GM12892 (cell line): ENCODE measurements at regions not wholly inside any gene's neighbourhood (a gene's known extent, or its start where the extent isn't known, plus 50 kb on each side); places are given as distances from the start of the nearest gene placed in this dataset.

Experiments
- DNase-seq: peaks from one replicate; pipeline ENCODE4 v3.0.0; 2011; ENCODE audit not compliant: insufficient read length
- FAIRE-seq: peaks from 2 replicates; lab custom pipeline; 2011; peaks lifted over from hg19 to GRCh38; lab: Jason Lieb, UNC
- POLR2A ChIP-seq: IDR thresholded peaks from 2 replicates; pipeline ENCODE4 v1.6.1; 2011; ENCODE audit warnings: low read depth, low read length, control low read depth
- POLR2AphosphoS5 ChIP-seq: IDR thresholded peaks from 2 replicates; pipeline ENCODE4 v1.6.1; 2011; ENCODE audit warnings: low read depth, low read length, control low read depth
- TAF1 ChIP-seq: IDR thresholded peaks from 2 replicates; pipeline ENCODE4 v1.6.1; 2011; ENCODE audit warnings: low read depth, mild to moderate bottlenecking, control low read depth, low read length, borderline replicate concordance

DNA sequence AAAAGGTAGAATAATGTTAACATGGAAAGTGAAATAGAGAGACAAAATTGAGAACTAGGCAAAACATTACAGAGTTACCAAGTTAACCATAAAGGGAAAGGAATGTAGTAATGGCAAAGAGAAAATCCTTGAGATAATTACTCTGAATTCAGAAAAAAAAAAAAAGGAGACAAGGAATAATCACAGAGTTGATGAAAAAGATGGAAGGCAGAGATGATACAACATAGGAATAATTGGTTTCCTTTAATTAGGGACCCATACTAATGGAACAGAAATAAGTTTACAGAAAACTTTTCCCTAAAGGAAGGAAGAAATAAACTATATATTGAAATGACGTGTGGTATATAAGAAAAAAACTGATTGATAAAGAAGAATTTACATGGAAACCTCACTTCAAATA, 254.1 kb upstream of the FBXL7 start:
- DNase-seq (no peak), FAIRE-seq (no peak)
- TF ChIP-seq POLR2A, result no peak

GRCh38 chr5:15243301-15244020, 256.5 kb upstream of the FBXL7 start:
- FAIRE-seq (no peak), DNase-seq (no peak)

GRCh38 chr5:15241216-15241821, 258.7 kb upstream of the FBXL7 start:
- DNase-seq, result no peak
- TF ChIP-seq POLR2AphosphoS5 (no peak), TAF1 (no peak), POLR2A (no peak)
- FAIRE-seq, result no peak

More at GRCh38 chr5:15243301-15244020, 256.5 kb upstream of the FBXL7 start:
- TF ChIP-seq POLR2AphosphoS5 (no peak), POLR2A (no peak)

DNA sequence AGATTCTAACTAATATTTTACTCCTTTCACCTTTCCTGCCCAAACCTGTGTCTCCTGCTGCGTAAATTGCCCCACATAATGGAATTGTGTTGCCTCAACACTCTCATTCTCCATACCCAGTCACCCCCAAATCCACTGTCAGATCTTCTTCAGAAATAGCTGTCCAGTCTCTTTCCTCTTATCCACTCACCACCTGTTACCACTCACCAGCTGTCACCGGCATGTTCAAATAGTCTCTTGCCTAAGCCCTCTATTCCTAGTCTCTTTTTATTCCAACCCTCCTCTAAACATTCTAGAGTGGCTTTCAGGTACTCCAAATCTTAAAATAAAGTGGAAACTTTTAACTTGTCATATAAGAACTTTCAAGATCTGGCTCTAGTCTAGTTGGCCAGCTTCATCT, 262.0 kb upstream of the FBXL7 start:
- no peak for TF ChIP-seq POLR2A
- TF ChIP-seq POLR2AphosphoS5, result no peak
- no peak for TF ChIP-seq TAF1
- FAIRE-seq, result no peak
- DNase-seq, result no peak

DNA sequence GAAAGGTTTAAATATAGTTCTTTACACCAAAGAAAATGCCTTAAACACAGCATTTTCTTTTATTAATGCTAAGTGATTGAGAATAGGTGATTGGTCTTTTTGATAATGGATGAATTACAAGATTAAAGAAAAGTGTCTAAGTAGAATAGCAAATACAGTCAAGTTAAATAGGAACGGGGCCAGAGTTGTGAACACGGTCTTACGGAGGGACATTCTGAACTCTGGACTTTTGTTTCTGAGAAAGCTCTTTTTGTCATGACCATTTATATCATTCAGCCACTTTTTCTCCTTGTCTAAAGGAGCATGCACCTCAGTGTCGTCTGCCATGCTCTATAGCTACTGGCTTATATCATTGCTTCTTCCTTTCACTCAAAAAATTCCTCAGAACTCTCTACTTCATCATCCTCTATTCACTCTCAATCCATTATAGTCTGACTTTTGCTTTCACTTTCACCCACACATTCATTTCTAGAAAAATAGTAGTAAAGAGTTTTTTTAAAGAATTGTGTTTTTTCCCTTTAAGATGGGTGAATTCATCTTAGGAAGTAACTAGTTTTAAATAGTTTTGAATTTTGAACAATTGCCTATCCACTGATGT, 263.0 kb upstream of the FBXL7 start:
- no peak for DNase-seq
- TF ChIP-seq POLR2AphosphoS5, result no peak
- TF ChIP-seq TAF1, result no peak
- TF ChIP-seq POLR2A, result no peak
- no peak for FAIRE-seq

DNA sequence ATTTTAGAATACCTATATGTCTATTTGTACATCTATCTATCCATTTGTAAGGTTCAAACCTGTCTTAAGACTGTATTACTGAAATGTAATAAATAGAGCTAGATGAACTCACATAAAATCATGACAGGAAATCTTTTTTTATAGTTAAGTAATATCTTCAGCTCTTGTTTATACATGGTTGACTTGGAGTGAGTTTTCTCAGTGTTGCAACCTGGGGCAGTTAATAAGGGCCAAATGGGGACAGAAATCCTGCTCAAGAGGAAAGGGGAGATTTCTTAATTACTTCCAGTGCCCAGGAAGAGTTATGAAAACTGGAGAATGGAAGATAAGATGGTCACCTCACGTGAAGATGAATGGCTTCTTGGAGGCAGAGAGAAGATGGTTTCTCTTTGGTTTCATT, 265.1 kb upstream of the FBXL7 start:
- no peak for TF ChIP-seq POLR2A
- FAIRE-seq, result no peak
- DNase-seq, result no peak

- TF ChIP-seq TAF1 (no peak), POLR2AphosphoS5 (no peak), POLR2A (no peak)
- no peak for FAIRE-seq
- no peak for DNase-seq
Observed at GRCh38 chr5:15234366-15234765, 265.6 kb upstream of the FBXL7 start.

GRCh38 chr5:15233566-15233965, 266.4 kb upstream of the FBXL7 start:
- FAIRE-seq (no peak), DNase-seq (no peak)
- TF ChIP-seq TAF1 (no peak), POLR2AphosphoS5 (no peak), POLR2A (no peak)

DNA sequence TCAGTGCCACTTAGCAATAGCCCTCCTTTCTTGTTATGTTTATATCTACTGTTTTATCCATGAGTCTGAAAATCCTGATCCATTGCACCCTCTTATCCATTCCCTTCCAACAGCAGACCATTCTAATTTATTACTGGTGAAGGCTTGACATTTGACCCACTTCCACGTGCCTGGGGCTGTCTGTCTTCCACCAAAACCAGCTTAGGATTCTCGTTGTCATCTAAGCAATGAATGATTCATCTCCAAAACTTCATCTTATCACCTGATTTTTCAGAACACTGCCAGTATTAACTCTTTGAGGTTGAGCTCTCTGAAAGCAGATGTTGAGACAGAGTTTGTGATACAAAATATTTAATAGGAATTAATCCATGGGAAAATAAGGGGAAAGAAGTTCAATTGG, 277.8 kb upstream of the FBXL7 start:
- TF ChIP-seq POLR2A (no peak), POLR2AphosphoS5 (no peak), TAF1 (no peak)
- DNase-seq (no peak), FAIRE-seq (no peak)

DNA sequence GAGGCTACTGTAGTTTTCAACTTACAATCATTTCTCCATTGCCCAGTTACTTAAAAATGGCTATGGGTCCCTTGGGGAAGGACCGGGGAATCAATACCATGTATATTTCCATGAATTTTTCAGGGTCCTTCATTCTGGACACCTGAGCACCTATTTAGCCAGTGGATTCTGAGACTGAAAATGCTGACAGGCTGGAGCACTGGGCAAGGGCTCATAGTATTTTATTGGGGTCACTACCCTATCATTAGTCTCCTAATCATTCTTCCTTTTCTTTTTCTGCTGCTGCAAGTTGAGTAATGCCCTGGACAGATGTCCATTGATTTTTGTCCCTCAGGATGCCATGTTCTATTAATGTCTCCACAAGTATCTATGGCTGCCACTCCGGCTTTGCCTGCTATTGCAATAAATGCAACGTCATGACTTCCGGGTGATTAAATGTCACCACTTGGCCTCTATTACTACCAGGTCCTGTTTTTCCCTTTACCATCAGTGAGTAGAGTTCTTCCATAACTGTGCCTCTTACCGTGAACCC, 279.3 kb upstream of the FBXL7 start:
- no peak for FAIRE-seq
- no peak for TF ChIP-seq POLR2AphosphoS5
- no peak for TF ChIP-seq POLR2A
- TF ChIP-seq TAF1, result no peak
- no peak for DNase-seq

DNA sequence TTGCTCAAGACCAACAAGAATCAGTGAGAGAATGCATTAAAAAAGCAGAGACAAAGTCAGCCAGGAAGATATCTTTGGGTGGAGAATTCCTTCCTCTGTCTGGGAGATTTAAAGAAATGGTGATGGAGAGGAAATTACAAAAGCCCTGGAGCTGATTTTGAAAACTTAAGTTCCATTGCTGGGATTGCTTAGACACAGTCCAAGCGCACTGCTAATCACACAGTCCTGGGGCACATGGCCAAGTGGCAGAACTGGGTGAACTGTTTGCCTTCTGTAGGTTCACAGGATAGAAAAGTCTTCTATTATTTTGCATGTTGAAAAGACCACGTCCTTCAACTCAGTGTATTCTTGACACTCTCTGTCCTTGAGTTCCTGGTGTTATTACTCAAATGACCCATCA, 284.9 kb upstream of the FBXL7 start:
- DNase-seq, result no peak
- TF ChIP-seq POLR2AphosphoS5, result no peak
- TF ChIP-seq TAF1, result no peak
- no peak for TF ChIP-seq POLR2A
- FAIRE-seq, result no peak

- FAIRE-seq (no peak), DNase-seq (no peak)
- no peak for TF ChIP-seq TAF1
- no peak for TF ChIP-seq POLR2A
- TF ChIP-seq POLR2AphosphoS5, result no peak
Observed at GRCh38 chr5:15214010-15214409, 286.0 kb upstream of the FBXL7 start.

- FAIRE-seq (no peak), DNase-seq (no peak)
- TF ChIP-seq POLR2AphosphoS5 (no peak), POLR2A (no peak), TAF1 (no peak)
Observed at GRCh38 chr5:15209053-15209762, 290.8 kb upstream of the FBXL7 start.
